Neural cell (in vitro differentiated cells): ENCODE measurements at regions not wholly inside any gene's neighbourhood (a gene's known extent, or its start where the extent isn't known, plus 50 kb on each side); places are given as distances from the start of the nearest gene placed in this dataset.

Experiments used
- H2AFZ ChIP-seq: fragments of 200-600, 300-800 bp; sonication (generic), shearing (Covaris generic); 2 replicates; pipeline ENCODE4 v1.6.0; 2014; ENCODE audit warnings: low read depth, mild to moderate bottlenecking, antibody characterized with exemption, low read length, moderate library complexity
- H3F3A ChIP-seq: fragments of 200-600 bp; shearing (Covaris generic); 2 replicates; pipeline ENCODE4 v1.6.1; 2016; ENCODE audit warnings: mild to moderate bottlenecking, moderate library complexity, mixed read lengths, antibody characterized with exemption, low read length; ENCODE audit not compliant: insufficient read depth, poor library complexity, severe bottlenecking
- H3K27ac ChIP-seq: fragments of 200-600, 300-800 bp; sonication (generic), shearing (Covaris generic); 2 replicates; pipeline ENCODE4 v1.5.1; 2014; ENCODE audit warnings: mild to moderate bottlenecking, low read length, moderate library complexity
- H3K27me3 ChIP-seq: fragments of 300-800, 200-600 bp; sonication (generic), shearing (Covaris generic); 2 replicates; pipeline ENCODE4 v1.6.0; 2014; ENCODE audit warnings: mild to moderate bottlenecking, low read depth, low read length, moderate library complexity; ENCODE audit not compliant: insufficient read depth
- H3K36me3 ChIP-seq: fragments of 300-800, 200-600 bp; sonication (generic), shearing (Covaris generic); 2 replicates; pipeline ENCODE4 v1.5.1; 2014; ENCODE audit warnings: mild to moderate bottlenecking, antibody characterized with exemption, low read length, moderate library complexity; ENCODE audit not compliant: insufficient read depth
- H3K4me2 ChIP-seq: fragments of 300-800, 200-600 bp; sonication (generic), shearing (Covaris generic); 2 replicates; pipeline ENCODE4 v1.6.0; 2014; ENCODE audit warnings: mild to moderate bottlenecking, low read length
- H3K4me3 ChIP-seq: fragments of 300-800, 200-600 bp; sonication (generic), shearing (Covaris generic); 2 replicates; pipeline ENCODE4 v1.5.1; 2014; ENCODE audit warnings: mild to moderate bottlenecking, low read length, moderate library complexity
- H3K79me2 ChIP-seq: fragments of 200-600 bp; shearing (Covaris generic); replicated peaks from 2 replicates; pipeline ENCODE4 v1.6.0; 2014; ENCODE audit warnings: mild to moderate bottlenecking, low read length, moderate library complexity; ENCODE audit not compliant: insufficient read depth
- H3K9ac ChIP-seq: fragments of 300-800, 200-600 bp; sonication (generic), shearing (Covaris generic); 2 replicates; pipeline ENCODE4 v1.6.1; 2016; ENCODE audit warnings: mild to moderate bottlenecking, low read length, mixed read lengths
- H3K9me2 ChIP-seq: fragments of 200-600 bp; shearing (Covaris generic); 2 replicates; pipeline ENCODE4 v1.6.1; 2016; ENCODE audit warnings: mild to moderate bottlenecking, low read length, mixed read lengths; ENCODE audit not compliant: insufficient read depth
- H3K9me3 ChIP-seq: fragments of 200-600, 300-800 bp; sonication (generic), shearing (Covaris generic); 2 replicates; pipeline ENCODE4 v1.6.1; 2016; ENCODE audit warnings: mild to moderate bottlenecking, mixed run types, low read length, moderate library complexity, mixed read lengths
- H4K20me1 ChIP-seq: fragments of 200-600 bp; shearing (Covaris generic); 2 replicates; pipeline ENCODE4 v1.6.1; 2016; ENCODE audit warnings: mild to moderate bottlenecking, mixed run types; ENCODE audit not compliant: insufficient read depth
- EP300 ChIP-seq: fragments of 450-650 bp; conservative IDR thresholded peaks from 2 replicates; pipeline ENCODE4 v1.6.1; 2014; ENCODE audit warnings: antibody characterized with exemption, mild to moderate bottlenecking, moderate library complexity; ENCODE audit not compliant: poor library complexity, severe bottlenecking
- EZH2 ChIP-seq: fragments of 200-600, 300-800 bp; shearing (Covaris generic), sonication (generic); IDR thresholded peaks from 2 replicates; pipeline ENCODE4 v1.6.1; 2014; ENCODE audit warnings: antibody characterized with exemption, low read length, borderline replicate concordance, mild to moderate bottlenecking; ENCODE audit not compliant: insufficient read depth, poor library complexity, severe bottlenecking
- MXI1 ChIP-seq: fragments of 450-650 bp; conservative IDR thresholded peaks from 2 replicates; pipeline ENCODE4 v1.6.1; 2014; ENCODE audit warnings: antibody characterized with exemption, mild to moderate bottlenecking; ENCODE audit not compliant: poor library complexity, severe bottlenecking
- POLR2AphosphoS5 ChIP-seq: IDR thresholded peaks from 2 replicates; pipeline ENCODE4 v1.6.1; 2012
- RAD21 ChIP-seq: fragments of 450-650 bp; conservative IDR thresholded peaks from 2 replicates; pipeline ENCODE4 v1.6.1; 2014; ENCODE audit warnings: antibody characterized with exemption, mild to moderate bottlenecking, moderate library complexity
- SMC3 ChIP-seq: fragments of 450-650 bp; conservative IDR thresholded peaks from 2 replicates; pipeline ENCODE4 v1.6.1; 2014; ENCODE audit warnings: antibody characterized with exemption, mild to moderate bottlenecking, moderate library complexity; ENCODE audit not compliant: poor library complexity
- TAF1 ChIP-seq: IDR thresholded peaks from 2 replicates; pipeline ENCODE4 v1.6.1; 2012; ENCODE audit warnings: low read depth
- TF ChIP-seq, protein P1 (sequence below): IDR thresholded peaks from 2 replicates; pipeline ENCODE4 v1.6.1; 2012; ENCODE audit warnings: borderline replicate concordance
- TF ChIP-seq, protein P2 (sequence below): fragments of 450-650 bp; IDR thresholded peaks from 2 replicates; pipeline ENCODE4 v1.5.1; 2014; ENCODE audit warnings: antibody characterized with exemption, mild to moderate bottlenecking, moderate library complexity; ENCODE audit not compliant: poor library complexity, severe bottlenecking

DNA sequence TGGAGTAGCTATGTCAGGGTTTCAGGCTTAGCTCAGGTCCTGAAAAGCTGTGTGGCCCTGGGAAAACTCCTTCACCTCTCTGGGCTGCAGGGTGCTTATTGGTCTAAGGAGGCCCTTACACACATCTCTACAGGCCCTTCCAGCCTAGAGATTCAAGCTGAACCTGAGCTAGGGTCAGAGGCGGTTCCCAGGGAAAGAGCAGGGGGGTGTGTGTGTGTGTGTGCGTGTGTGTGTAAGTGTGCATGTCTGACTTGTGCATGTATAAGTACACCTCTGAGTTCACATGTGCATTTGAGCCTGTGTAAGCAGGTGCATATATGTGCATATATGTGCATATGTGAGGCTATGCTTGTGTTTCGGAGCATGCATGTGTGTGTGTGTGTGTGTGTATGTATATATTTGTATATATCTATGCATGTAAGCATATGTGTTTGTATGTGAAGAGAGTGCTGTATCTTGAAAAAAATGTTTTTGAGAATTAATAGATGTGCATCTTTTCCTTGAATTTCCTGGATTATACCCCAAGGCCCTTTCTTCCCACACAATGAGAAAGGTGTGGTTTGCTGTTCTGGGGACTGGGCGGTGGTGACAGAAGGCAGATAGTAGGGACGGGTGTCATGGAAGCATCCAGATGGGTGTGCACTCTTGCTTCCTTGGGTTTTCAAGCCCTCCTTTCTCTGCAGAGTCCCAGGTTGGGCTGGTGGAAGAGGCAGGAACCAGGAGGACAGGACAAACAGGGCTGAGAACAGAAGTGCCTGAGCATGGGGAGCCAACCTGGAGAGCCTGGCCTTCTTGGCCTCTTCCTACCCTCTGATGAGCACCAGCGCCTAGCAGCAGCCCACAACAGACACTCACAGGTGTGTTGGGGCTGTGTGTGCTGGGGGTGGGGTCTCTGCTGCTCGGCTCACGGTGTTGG, 150.3 kb upstream of the TSHZ3 start:
- H4K20me1 ChIP-seq, result no peaks in the 10 kb centered on the region
- no peaks in the 10 kb centered on the region for H3K27me3 ChIP-seq
- no peak overlapping the region for H3K9ac ChIP-seq
- TF ChIP-seq EP300 (no peak), EZH2 (no peak), RAD21 (no peak), POLR2AphosphoS5 (no peak), TAF1 (no peak), MXI1 (no peak), SMC3 (no peak)
- TF ChIP-seq, protein P1, sequence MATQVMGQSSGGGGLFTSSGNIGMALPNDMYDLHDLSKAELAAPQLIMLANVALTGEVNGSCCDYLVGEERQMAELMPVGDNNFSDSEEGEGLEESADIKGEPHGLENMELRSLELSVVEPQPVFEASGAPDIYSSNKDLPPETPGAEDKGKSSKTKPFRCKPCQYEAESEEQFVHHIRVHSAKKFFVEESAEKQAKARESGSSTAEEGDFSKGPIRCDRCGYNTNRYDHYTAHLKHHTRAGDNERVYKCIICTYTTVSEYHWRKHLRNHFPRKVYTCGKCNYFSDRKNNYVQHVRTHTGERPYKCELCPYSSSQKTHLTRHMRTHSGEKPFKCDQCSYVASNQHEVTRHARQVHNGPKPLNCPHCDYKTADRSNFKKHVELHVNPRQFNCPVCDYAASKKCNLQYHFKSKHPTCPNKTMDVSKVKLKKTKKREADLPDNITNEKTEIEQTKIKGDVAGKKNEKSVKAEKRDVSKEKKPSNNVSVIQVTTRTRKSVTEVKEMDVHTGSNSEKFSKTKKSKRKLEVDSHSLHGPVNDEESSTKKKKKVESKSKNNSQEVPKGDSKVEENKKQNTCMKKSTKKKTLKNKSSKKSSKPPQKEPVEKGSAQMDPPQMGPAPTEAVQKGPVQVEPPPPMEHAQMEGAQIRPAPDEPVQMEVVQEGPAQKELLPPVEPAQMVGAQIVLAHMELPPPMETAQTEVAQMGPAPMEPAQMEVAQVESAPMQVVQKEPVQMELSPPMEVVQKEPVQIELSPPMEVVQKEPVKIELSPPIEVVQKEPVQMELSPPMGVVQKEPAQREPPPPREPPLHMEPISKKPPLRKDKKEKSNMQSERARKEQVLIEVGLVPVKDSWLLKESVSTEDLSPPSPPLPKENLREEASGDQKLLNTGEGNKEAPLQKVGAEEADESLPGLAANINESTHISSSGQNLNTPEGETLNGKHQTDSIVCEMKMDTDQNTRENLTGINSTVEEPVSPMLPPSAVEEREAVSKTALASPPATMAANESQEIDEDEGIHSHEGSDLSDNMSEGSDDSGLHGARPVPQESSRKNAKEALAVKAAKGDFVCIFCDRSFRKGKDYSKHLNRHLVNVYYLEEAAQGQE, result no peak
- TF ChIP-seq, protein P2, sequence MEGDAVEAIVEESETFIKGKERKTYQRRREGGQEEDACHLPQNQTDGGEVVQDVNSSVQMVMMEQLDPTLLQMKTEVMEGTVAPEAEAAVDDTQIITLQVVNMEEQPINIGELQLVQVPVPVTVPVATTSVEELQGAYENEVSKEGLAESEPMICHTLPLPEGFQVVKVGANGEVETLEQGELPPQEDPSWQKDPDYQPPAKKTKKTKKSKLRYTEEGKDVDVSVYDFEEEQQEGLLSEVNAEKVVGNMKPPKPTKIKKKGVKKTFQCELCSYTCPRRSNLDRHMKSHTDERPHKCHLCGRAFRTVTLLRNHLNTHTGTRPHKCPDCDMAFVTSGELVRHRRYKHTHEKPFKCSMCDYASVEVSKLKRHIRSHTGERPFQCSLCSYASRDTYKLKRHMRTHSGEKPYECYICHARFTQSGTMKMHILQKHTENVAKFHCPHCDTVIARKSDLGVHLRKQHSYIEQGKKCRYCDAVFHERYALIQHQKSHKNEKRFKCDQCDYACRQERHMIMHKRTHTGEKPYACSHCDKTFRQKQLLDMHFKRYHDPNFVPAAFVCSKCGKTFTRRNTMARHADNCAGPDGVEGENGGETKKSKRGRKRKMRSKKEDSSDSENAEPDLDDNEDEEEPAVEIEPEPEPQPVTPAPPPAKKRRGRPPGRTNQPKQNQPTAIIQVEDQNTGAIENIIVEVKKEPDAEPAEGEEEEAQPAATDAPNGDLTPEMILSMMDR, result no peak
- H3K79me2 ChIP-seq, result no peaks in the 10 kb centered on the region
- no peaks in the 10 kb centered on the region for H3F3A ChIP-seq
- H3K9me2 ChIP-seq, result no peaks in the 10 kb centered on the region
- no peak overlapping the region for H2AFZ ChIP-seq
- no peaks in the 10 kb centered on the region for H3K36me3 ChIP-seq
- H3K4me2 ChIP-seq, result no peak overlapping the region
- H3K9me3 ChIP-seq, result no peaks in the 10 kb centered on the region
- H3K4me3 ChIP-seq, result no peak overlapping the region
- H3K27ac ChIP-seq, result no peak overlapping the region

DNA sequence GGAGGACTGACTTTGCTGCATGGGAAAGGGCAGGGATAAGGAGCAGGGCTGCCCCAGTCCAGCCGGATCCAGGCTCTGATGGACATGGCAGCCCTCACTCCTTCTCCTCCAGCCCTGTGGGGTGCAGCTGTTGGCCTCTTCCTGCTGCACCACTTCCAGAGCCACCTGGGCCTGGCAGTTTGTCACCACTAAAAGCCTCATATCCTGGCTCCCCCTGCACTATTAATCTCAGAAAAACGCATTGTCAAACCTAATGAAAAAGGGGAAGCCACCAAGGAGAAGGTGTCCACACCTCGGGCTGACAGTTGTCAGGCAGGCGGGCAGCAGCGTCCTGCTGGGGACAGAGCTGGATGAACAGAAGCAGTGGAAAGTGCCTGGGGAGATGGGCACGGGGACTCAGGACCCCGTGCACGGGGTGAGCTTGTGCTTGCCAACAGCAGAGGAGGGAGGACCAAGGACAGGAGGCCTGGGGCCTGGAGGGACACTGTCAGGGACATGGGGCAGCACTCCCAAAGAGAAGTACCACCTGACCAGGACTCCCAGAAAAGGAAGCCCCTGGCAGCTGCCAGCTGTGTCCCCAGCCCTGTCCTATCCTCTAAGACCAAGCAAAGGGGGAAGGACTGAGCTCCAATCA, 151.1 kb upstream of the TSHZ3 start:
- no peak overlapping the region for H3K4me3 ChIP-seq
- no peak for TF ChIP-seq EZH2
- TF ChIP-seq SMC3, result no peak
- no peak for TF ChIP-seq MXI1
- no peak for TF ChIP-seq TAF1
- no peak for TF ChIP-seq POLR2AphosphoS5
- no peak for TF ChIP-seq RAD21
- TF ChIP-seq, protein P2, result no peak
- TF ChIP-seq, protein P1, result no peak
- TF ChIP-seq EP300, result no peak
- H3K27ac ChIP-seq, result no peak overlapping the region
- no peaks in the 10 kb centered on the region for H3K79me2 ChIP-seq
- H3K36me3 ChIP-seq, result no peaks in the 10 kb centered on the region
- H3K9me3 ChIP-seq, result no peaks in the 10 kb centered on the region
- H4K20me1 ChIP-seq, result no peaks in the 10 kb centered on the region
- H3K27me3 ChIP-seq, result no peaks in the 10 kb centered on the region
- no peak overlapping the region for H3K9ac ChIP-seq
- no peak overlapping the region for H3K4me2 ChIP-seq
- H3K9me2 ChIP-seq, result no peaks in the 10 kb centered on the region
- H2AFZ ChIP-seq, result no peak overlapping the region
- no peaks in the 10 kb centered on the region for H3F3A ChIP-seq
